HCT116 (cell line): ENCODE measurements at regions not wholly inside any gene's neighbourhood (a gene's known extent, or its start where the extent isn't known, plus 50 kb on each side); places are given as distances from the start of the nearest gene placed in this dataset.

ENCODE experiments used
- ATAC-seq: fragments of 200-7000 bp; cut with Tn5 transposase; 2 replicates; pipeline ENCODE4 v1.9.1; 2020; ENCODE audit warnings: mild to moderate bottlenecking, moderate library complexity
- BruUV-seq: library from RNA; stranded (reverse); fragments of 400-500 nt; replicated peaks from 2 replicates; lab custom pipeline; 2021; lab: Mats Ljungman, UMichigan
- CTCF ChIA-PET: fragments of 300-600 bp; sonication (Branson Sonifier 250); formaldehyde crosslinking; loops from one replicate; lab custom pipeline; 2021; ENCODE audit warnings: antibody characterized with exemption; lab: Charles Lee
- POLR2A ChIA-PET: fragments of 300-600, 350-600 bp; sonication (Branson Sonifier 250); formaldehyde crosslinking; loops from one replicate; lab custom pipeline; 2021; ENCODE audit warnings: antibody characterized with exemption; lab: Charles Lee
- RAD21 ChIA-PET, 2 experiments: fragments of 300-600 bp; sonication (Branson Sonifier 250); formaldehyde crosslinking; loops; one replicate each; lab custom pipeline; 2023; ENCODE audit warnings: low total read pairs in 2 of 2; ENCODE audit not compliant: uncharacterized antibody in 2 of 2, unreplicated experiment in 2 of 2, low non-redundant PET in 1 of 2; lab: Charles Lee
- DNase-seq: peaks from one replicate; pipeline ENCODE4 v3.0.0-alpha.2; 2010; ENCODE audit warnings: low read depth, low spot score
- H2AFZ ChIP-seq: fragments of 200-600 bp; shearing (Covaris generic), sonication (generic); 2 replicates; pipeline ENCODE4 v1.6.1; 2017; ENCODE audit warnings: low read depth, mixed run types, mixed read lengths, antibody characterized with exemption, low read length; ENCODE audit not compliant: poor library complexity, severe bottlenecking
- H3K27ac ChIP-seq: 2 replicates; pipeline ENCODE4 v1.5.1; 2012; ENCODE audit warnings: low read depth, low read length
- H3K27me3 ChIP-seq: fragments of 200-600 bp; sonication (generic); 2 replicates; pipeline ENCODE4 v1.6.1; 2016; ENCODE audit warnings: mixed run types, low read length, mixed read lengths; ENCODE audit not compliant: insufficient read depth
- H3K36me3 ChIP-seq, 2 experiments: fragments of 200-500 bp in 1 of 2; fragments of 200-600 bp in 1 of 2; sonication (Bioruptor generic) in 1 of 2; sonication (generic) in 1 of 2; 2 replicates each; pipeline versions ENCODE4 v1.5.1 to v1.6.1; 2014 to 2016; ENCODE audit warnings: low read length in 2 of 2, inconsistent platforms in 1 of 2, mixed read lengths in 1 of 2, mixed run types in 1 of 2; ENCODE audit not compliant: insufficient read depth in 2 of 2, control insufficient read depth in 1 of 2
- H3K4me1 ChIP-seq, 2 experiments: fragments of 200-600 bp in 1 of 2; sonication (generic) in 1 of 2; 2 replicates each; pipeline versions ENCODE4 v1.5.1 to v1.6.1; 2012 to 2017; ENCODE audit warnings: low read length in 2 of 2, inconsistent platforms in 1 of 2, mild to moderate bottlenecking in 1 of 2, mixed read lengths in 1 of 2, mixed run types in 1 of 2, moderate library complexity in 1 of 2; ENCODE audit not compliant: insufficient read depth in 2 of 2, control insufficient read depth in 1 of 2
- H3K4me2 ChIP-seq: fragments of 200-600 bp; sonication (generic); 2 replicates; pipeline ENCODE4 v1.6.1; 2017; ENCODE audit warnings: mixed run types, low read length, mixed read lengths
- H3K4me3 ChIP-seq, 2 experiments: fragments of 200-600 bp in 1 of 2; sonication (generic) in 1 of 2; replicated peaks in 1 of 2; 2 replicates each; pipeline ENCODE4 v1.5.1; 2011 to 2016; ENCODE audit warnings: low read length in 2 of 2, control low read depth in 1 of 2, low read depth in 1 of 2, mild to moderate bottlenecking in 1 of 2, mixed read lengths in 1 of 2, mixed run types in 1 of 2
- H3K79me2 ChIP-seq: fragments of 200-600 bp; sonication (generic); 2 replicates; pipeline ENCODE4 v1.6.1; 2017; ENCODE audit warnings: mild to moderate bottlenecking, mixed run types, low read length, moderate library complexity, mixed read lengths; ENCODE audit not compliant: insufficient read depth
- H3K9ac ChIP-seq: fragments of 200-600 bp; sonication (generic); 2 replicates; pipeline ENCODE4 v1.6.1; 2016; ENCODE audit warnings: low read length, mixed read lengths
- H3K9me2 ChIP-seq: fragments of 200-600 bp; sonication (generic), shearing (Covaris generic); 2 replicates; pipeline ENCODE4 v1.6.1; 2017; ENCODE audit warnings: mixed run types, mild to moderate bottlenecking, moderate library complexity; ENCODE audit not compliant: insufficient read depth
- H3K9me3 ChIP-seq, 2 experiments: fragments of 200-500 bp in 1 of 2; fragments of 200-600 bp in 1 of 2; sonication (Bioruptor generic) in 1 of 2; sonication (generic) in 1 of 2; 2 replicates each; pipeline ENCODE4 v1.6.1; 2014 to 2017; ENCODE audit warnings: low read length in 2 of 2, mixed read lengths in 2 of 2, inconsistent platforms in 1 of 2, low read depth in 1 of 2, mild to moderate bottlenecking in 1 of 2, mixed run types in 1 of 2, moderate library complexity in 1 of 2; ENCODE audit not compliant: control insufficient read depth in 1 of 2, insufficient read depth in 1 of 2
- H4K20me1 ChIP-seq: fragments of 200-600 bp; sonication (generic), shearing (Covaris generic); 2 replicates; pipeline ENCODE4 v1.6.1; 2017; ENCODE audit warnings: mixed run types, mild to moderate bottlenecking, moderate library complexity; ENCODE audit not compliant: insufficient read depth
- ATF3 ChIP-seq: IDR thresholded peaks from 2 replicates; pipeline ENCODE4 v1.6.1; 2012
- CEBPB ChIP-seq: IDR thresholded peaks from 2 replicates; pipeline ENCODE4 v1.6.1; 2012; ENCODE audit warnings: low read depth
- EGR1 ChIP-seq: IDR thresholded peaks from 2 replicates; pipeline ENCODE4 v1.6.1; 2012; ENCODE audit warnings: low read depth
- FOSL1 ChIP-seq: IDR thresholded peaks from 2 replicates; pipeline ENCODE4 v1.6.1; 2012; ENCODE audit warnings: low read depth
- MAX ChIP-seq: IDR thresholded peaks from 2 replicates; pipeline ENCODE4 v1.6.1; 2012
- POLR2A ChIP-seq: IDR thresholded peaks from 2 replicates; pipeline ENCODE4 v1.7.0; 2011; ENCODE audit warnings: borderline replicate concordance; ENCODE audit not compliant: insufficient read depth, insufficient read length; ENCODE audit errors: extremely low read depth
- REST ChIP-seq: IDR thresholded peaks from 2 replicates; pipeline ENCODE4 v1.6.1; 2012; ENCODE audit warnings: low read depth
- SRF ChIP-seq: IDR thresholded peaks from 2 replicates; pipeline ENCODE4 v1.6.1; 2012; ENCODE audit warnings: low read depth
- TCF7L2 ChIP-seq: IDR thresholded peaks from 2 replicates; pipeline ENCODE4 v1.7.0; 2011; ENCODE audit warnings: borderline replicate concordance, inconsistent platforms; ENCODE audit not compliant: insufficient read depth, insufficient read length; ENCODE audit errors: extremely low read depth
- ZBTB33 ChIP-seq: IDR thresholded peaks from 2 replicates; pipeline ENCODE4 v1.6.1; 2011; ENCODE audit warnings: mild to moderate bottlenecking, low read length, moderate library complexity; ENCODE audit not compliant: insufficient replicate concordance; ENCODE audit errors: extremely low read depth
- ZNF274 ChIP-seq: fragments of 200-500 bp; sonication (Bioruptor generic); IDR thresholded peaks from 2 replicates; pipeline ENCODE4 v1.6.1; 2014; ENCODE audit warnings: mild to moderate bottlenecking, low read depth, low read length, inconsistent platforms
- intact Hi-C: fragments of 100-400 bp; cut with micrococcal nuclease; formaldehyde crosslinking; loops from 2 replicates; pipeline ENCODE4 v1.10.0; 2022

GRCh38 chr13:40114305-40114896, 458.9 kb downstream of the COG6 start (continued):
- TF ChIP-seq ZBTB33: no peak
- no peak for TF ChIP-seq TCF7L2

GRCh38 chr13:40115426-40115825, 460.0 kb downstream of the COG6 start:
- ATAC-seq (peak; percentile 17; the same call in 1 of the 2 replicates), DNase-seq (no peak)
- Histone ChIP-seq H3K36me3 (no peaks in the 10 kb centered on the region), H3K9me3 (peaks cover 0 to 5% of the 10 kb centered on the region in 2 experiments; a peak in 1 of 4 replicates), H3K79me2 (no peaks in the 10 kb centered on the region), H3K9ac (no peak overlapping the region), H3K4me3 (no peak overlapping the region), H2AFZ (peak overlapping the region; percentile 44), H3K4me2 (peak overlapping the region; percentile 34), H3K27ac (peak overlapping the region; percentile 30; the same call in 1 of the 2 replicates), H3K27me3 (no peaks in the 10 kb centered on the region), H3K9me2 (no peaks in the 10 kb centered on the region), H3K4me1 (peaks cover 15 to 19% of the 10 kb centered on the region in 2 experiments), H4K20me1 (no peaks in the 10 kb centered on the region)
- TF ChIP-seq CEBPB (no peak), ATF3 (no peak), POLR2A (no peak), MAX (no peak), FOSL1 (no peak), SRF (no peak), EGR1 (no peak), REST (no peak), ZNF274 (no peak)
- CTCF ChIA-PET: no interaction called here
- POLR2A ChIA-PET: no interaction called here
- intact Hi-C loops: no loop called here
- BruUV-seq: no TSS peak
- RAD21 ChIA-PET: no interaction called here
